ENCODE measurements at regions not wholly inside any gene's neighbourhood (a gene's known extent, or its start where the extent isn't known, plus 50 kb on each side); places are given as distances from the start of the nearest gene placed in this dataset.
A peak's percentile ranks its signal among the peaks of the same experiment; 100 is the strongest.

- CTCF ChIA-PET: interaction anchor here (0.9 to 1.5 kb wide), 9 partner anchors 8 to 1463 kb away, joined by 3 to 6 read pairs (median 4); no protein-coding TSS in a partner anchor
- DNase-seq: peak; percentile 6
- Mint-ChIP-seq H3K36me3 (ENCODE audit: low read depth) (no peaks in the 10 kb centered on the region), H3K9me3 (no peaks in the 10 kb centered on the region), H3K27ac (no peak overlapping the region), H3K4me3 (no peak overlapping the region), H3K4me1 (ENCODE audit: low read depth) (no peaks in the 10 kb centered on the region), H3K27me3 (ENCODE audit: low read depth) (no peaks in the 10 kb centered on the region)
- intact Hi-C loops (cut with micrococcal nuclease): loop anchor here (1.0 to 5.0 kb wide), 2 partner anchors 665 to 1462 kb away; no protein-coding TSS in a partner anchor
These were observed 286.9 kb upstream of the PRKD1 start for GRCh38 chr14:30214461-30215090.

- DNase-seq: no peak
- intact Hi-C loops (cut with micrococcal nuclease): no loop called here
- CTCF ChIA-PET: no interaction called here
- Mint-ChIP-seq H3K27me3 (ENCODE audit: low read depth) (peaks cover 6% of the 10 kb centered on the region), H3K27ac (no peak overlapping the region), H3K4me1 (ENCODE audit: low read depth) (no peaks in the 10 kb centered on the region), H3K9me3 (peaks cover 4% of the 10 kb centered on the region), H3K4me3 (no peak overlapping the region), H3K36me3 (ENCODE audit: low read depth) (no peaks in the 10 kb centered on the region)
These were observed 291.3 kb upstream of the PRKD1 start for GRCh38 chr14:30218907-30219306.

GRCh38 chr14:30221546-30221945, 293.9 kb upstream of the PRKD1 start:
- Mint-ChIP-seq H3K36me3 (ENCODE audit: low read depth) (no peaks in the 10 kb centered on the region), H3K27me3 (ENCODE audit: low read depth) (peaks cover 6% of the 10 kb centered on the region), H3K4me1 (ENCODE audit: low read depth) (no peaks in the 10 kb centered on the region), H3K4me3 (no peak overlapping the region), H3K9me3 (peaks cover 4% of the 10 kb centered on the region), H3K27ac (no peak overlapping the region)
- intact Hi-C loops (cut with micrococcal nuclease): no loop called here
- DNase-seq: no peak
- CTCF ChIA-PET: no interaction called here

- peaks cover 4% of the 10 kb centered on the region for H3K9me3 Mint-ChIP-seq
- no peaks in the 10 kb centered on the region for H3K36me3 Mint-ChIP-seq (ENCODE audit: low read depth)
- H3K4me1 Mint-ChIP-seq (ENCODE audit: low read depth): no peaks in the 10 kb centered on the region
- DNase-seq: no peak
- H3K27me3 Mint-ChIP-seq (ENCODE audit: low read depth): peaks cover 6% of the 10 kb centered on the region
- H3K4me3 Mint-ChIP-seq: no peak overlapping the region
- intact Hi-C loops (cut with micrococcal nuclease): no loop called here
- no peak overlapping the region for H3K27ac Mint-ChIP-seq
- CTCF ChIA-PET: interaction anchor here (1.1 to 1.4 kb wide), 2 partner anchors 9 kb away, joined by 4 to 6 read pairs; no protein-coding TSS in a partner anchor
These were observed 295.7 kb upstream of the PRKD1 start for GRCh38 chr14:30223385-30223785.

- intact Hi-C loops (cut with micrococcal nuclease): no loop called here
- no peak overlapping the region for H3K4me3 Mint-ChIP-seq
- H3K9me3 Mint-ChIP-seq: peaks cover 4% of the 10 kb centered on the region
- no peaks in the 10 kb centered on the region for H3K4me1 Mint-ChIP-seq (ENCODE audit: low read depth)
- CTCF ChIA-PET: interaction anchor here (1.1 kb wide), 1 partner anchor 9 kb away, joined by 4 read pairs; no protein-coding TSS in a partner anchor
- no peak for DNase-seq
- no peaks in the 10 kb centered on the region for H3K36me3 Mint-ChIP-seq (ENCODE audit: low read depth)
- H3K27ac Mint-ChIP-seq: no peak overlapping the region
- peaks cover 6% of the 10 kb centered on the region for H3K27me3 Mint-ChIP-seq (ENCODE audit: low read depth)
These were observed 296.3 kb upstream of the PRKD1 start for GRCh38 chr14:30223966-30224365.

GRCh38 chr14:30225176-30225575, 297.5 kb upstream of the PRKD1 start:
- H3K27ac Mint-ChIP-seq: no peak overlapping the region
- CTCF ChIA-PET: no interaction called here
- H3K4me1 Mint-ChIP-seq (ENCODE audit: low read depth): no peaks in the 10 kb centered on the region
- H3K4me3 Mint-ChIP-seq: no peak overlapping the region
- no peaks in the 10 kb centered on the region for H3K36me3 Mint-ChIP-seq (ENCODE audit: low read depth)
- H3K27me3 Mint-ChIP-seq (ENCODE audit: low read depth): peaks cover 6% of the 10 kb centered on the region
- DNase-seq: no peak
- intact Hi-C loops (cut with micrococcal nuclease): no loop called here
- H3K9me3 Mint-ChIP-seq: peaks cover 4% of the 10 kb centered on the region

GRCh38 chr14:30227436-30227835, 299.8 kb upstream of the PRKD1 start:
- no peaks in the 10 kb centered on the region for H3K27me3 Mint-ChIP-seq (ENCODE audit: low read depth)
- intact Hi-C loops (cut with micrococcal nuclease): no loop called here
- H3K4me3 Mint-ChIP-seq: no peak overlapping the region
- H3K9me3 Mint-ChIP-seq: no peaks in the 10 kb centered on the region
- no peak for DNase-seq
- no peaks in the 10 kb centered on the region for H3K36me3 Mint-ChIP-seq (ENCODE audit: low read depth)
- H3K27ac Mint-ChIP-seq: no peak overlapping the region
- H3K4me1 Mint-ChIP-seq (ENCODE audit: low read depth): no peaks in the 10 kb centered on the region
- CTCF ChIA-PET: no interaction called here

GRCh38 chr14:30227876-30228275, 300.2 kb upstream of the PRKD1 start:
- Mint-ChIP-seq H3K9me3 (no peaks in the 10 kb centered on the region), H3K27me3 (ENCODE audit: low read depth) (no peaks in the 10 kb centered on the region), H3K36me3 (ENCODE audit: low read depth) (no peaks in the 10 kb centered on the region), H3K4me3 (no peak overlapping the region), H3K27ac (no peak overlapping the region), H3K4me1 (ENCODE audit: low read depth) (no peaks in the 10 kb centered on the region)
- CTCF ChIA-PET: interaction anchor here (2.0 kb wide), 1 partner anchor 43 kb away, joined by 6 read pairs; no protein-coding TSS in a partner anchor
- no peak for DNase-seq
- intact Hi-C loops (cut with micrococcal nuclease): no loop called here

- no peak for DNase-seq
- CTCF ChIA-PET: no interaction called here
- H3K4me1 Mint-ChIP-seq (ENCODE audit: low read depth): no peaks in the 10 kb centered on the region
- no peak overlapping the region for H3K4me3 Mint-ChIP-seq
- H3K9me3 Mint-ChIP-seq: no peaks in the 10 kb centered on the region
- intact Hi-C loops (cut with micrococcal nuclease): no loop called here
- H3K27me3 Mint-ChIP-seq (ENCODE audit: low read depth): no peaks in the 10 kb centered on the region
- H3K27ac Mint-ChIP-seq: no peak overlapping the region
- no peaks in the 10 kb centered on the region for H3K36me3 Mint-ChIP-seq (ENCODE audit: low read depth)
These were observed 303.1 kb upstream of the PRKD1 start for GRCh38 chr14:30230719-30231118.

- no peak overlapping the region for H3K4me3 Mint-ChIP-seq
These were observed 307.3 kb upstream of the PRKD1 start for GRCh38 chr14:30234966-30235365.

GRCh38 chr14:30235485-30235884, 307.8 kb upstream of the PRKD1 start:
- H3K27ac Mint-ChIP-seq: no peak overlapping the region
- no peaks in the 10 kb centered on the region for H3K4me1 Mint-ChIP-seq (ENCODE audit: low read depth)
- no peak for DNase-seq
- H3K9me3 Mint-ChIP-seq: peaks cover 1% of the 10 kb centered on the region
- intact Hi-C loops (cut with micrococcal nuclease): no loop called here
- no peaks in the 10 kb centered on the region for H3K27me3 Mint-ChIP-seq (ENCODE audit: low read depth)
- H3K36me3 Mint-ChIP-seq (ENCODE audit: low read depth): no peaks in the 10 kb centered on the region
- no peak overlapping the region for H3K4me3 Mint-ChIP-seq
- CTCF ChIA-PET: interaction anchor here (1.8 kb wide), 1 partner anchor 35 kb away, joined by 3 read pairs; no protein-coding TSS in a partner anchor

More at GRCh38 chr14:30234966-30235365, 307.3 kb upstream of the PRKD1 start:
- no peak overlapping the region for H3K27ac Mint-ChIP-seq
- H3K27me3 Mint-ChIP-seq (ENCODE audit: low read depth): no peaks in the 10 kb centered on the region
- peaks cover 1% of the 10 kb centered on the region for H3K9me3 Mint-ChIP-seq
- intact Hi-C loops (cut with micrococcal nuclease): no loop called here
- H3K36me3 Mint-ChIP-seq (ENCODE audit: low read depth): no peaks in the 10 kb centered on the region
- DNase-seq: no peak
- CTCF ChIA-PET: interaction anchor here (1.8 kb wide), 1 partner anchor 36 kb away, joined by 3 read pairs; no protein-coding TSS in a partner anchor
- no peaks in the 10 kb centered on the region for H3K4me1 Mint-ChIP-seq (ENCODE audit: low read depth)

- Mint-ChIP-seq H3K27ac (no peak overlapping the region), H3K36me3 (ENCODE audit: low read depth) (no peaks in the 10 kb centered on the region), H3K27me3 (ENCODE audit: low read depth) (peaks cover 2% of the 10 kb centered on the region), H3K4me3 (no peak overlapping the region), H3K4me1 (ENCODE audit: low read depth) (no peaks in the 10 kb centered on the region), H3K9me3 (peaks cover 1% of the 10 kb centered on the region)
- DNase-seq: no peak
- CTCF ChIA-PET: no interaction called here
- intact Hi-C loops (cut with micrococcal nuclease): no loop called here
These were observed 311.3 kb upstream of the PRKD1 start for GRCh38 chr14:30238936-30239335.

GRCh38 chr14:30240018-30240417, 312.4 kb upstream of the PRKD1 start:
- DNase-seq: no peak
- CTCF ChIA-PET: no interaction called here
- Mint-ChIP-seq H3K27ac (no peak overlapping the region), H3K36me3 (ENCODE audit: low read depth) (no peaks in the 10 kb centered on the region), H3K9me3 (peaks cover 1% of the 10 kb centered on the region), H3K4me3 (no peak overlapping the region), H3K4me1 (ENCODE audit: low read depth) (no peaks in the 10 kb centered on the region), H3K27me3 (ENCODE audit: low read depth) (peaks cover 2% of the 10 kb centered on the region)
- intact Hi-C loops (cut with micrococcal nuclease): no loop called here
